ENCODE measurements at regions not wholly inside any gene's neighbourhood (a gene's known extent, or its start where the extent isn't known, plus 50 kb on each side); places are given as distances from the start of the nearest gene placed in this dataset.

- DNase-seq (ENCODE audit: low read depth in 1 of 2, low spot score in 1 of 2) = no peak
These were observed 420.5 kb upstream of the MKI67 start for GRCh38 chr10:128546651-128547165.

GRCh38 chr10:128549101-128549608 lies 422.9 kb upstream of the MKI67 start:
- no peak for DNase-seq (ENCODE audit: low read depth in 1 of 2, low spot score in 1 of 2)

GRCh38 chr10:128550045-128550444 lies 423.8 kb upstream of the MKI67 start:
- no peak for DNase-seq (ENCODE audit: low read depth in 1 of 2, low spot score in 1 of 2)

- DNase-seq (ENCODE audit: low read depth in 1 of 2, low spot score in 1 of 2) = no peak
These were observed 425.3 kb upstream of the MKI67 start for GRCh38 chr10:128551475-128551874.

GRCh38 chr10:128553755-128554154 lies 427.5 kb upstream of the MKI67 start:
- no peak for DNase-seq (ENCODE audit: low read depth in 1 of 2, low spot score in 1 of 2)

GRCh38 chr10:128556182-128557110 lies 430.2 kb upstream of the MKI67 start:
- DNase-seq (ENCODE audit: low read depth in 1 of 2, low spot score in 1 of 2) = no peak

- no peak for DNase-seq (ENCODE audit: low read depth in 1 of 2, low spot score in 1 of 2)
These were observed 431.0 kb upstream of the MKI67 start for GRCh38 chr10:128557149-128557710.

- no peak for DNase-seq (ENCODE audit: low read depth in 1 of 2, low spot score in 1 of 2)
These were observed 434.2 kb upstream of the MKI67 start for GRCh38 chr10:128560406-128560805.

- no peak for DNase-seq (ENCODE audit: low read depth in 1 of 2, low spot score in 1 of 2)
These were observed 434.8 kb upstream of the MKI67 start for GRCh38 chr10:128560993-128561392.

- no peak for DNase-seq (ENCODE audit: low read depth in 1 of 2, low spot score in 1 of 2)
These were observed 437.2 kb upstream of the MKI67 start for GRCh38 chr10:128563387-128563786.

GRCh38 chr10:128563904-128564303 lies 437.7 kb upstream of the MKI67 start:
- DNase-seq (ENCODE audit: low read depth in 1 of 2, low spot score in 1 of 2) = no peak

- no peak for DNase-seq (ENCODE audit: low read depth in 1 of 2, low spot score in 1 of 2)
These were observed 440.2 kb upstream of the MKI67 start for GRCh38 chr10:128566361-128566968.

GRCh38 chr10:128567551-128567950 lies 441.3 kb upstream of the MKI67 start:
- no peak for DNase-seq (ENCODE audit: low read depth in 1 of 2, low spot score in 1 of 2)

- no peak for DNase-seq (ENCODE audit: low read depth in 1 of 2, low spot score in 1 of 2)
These were observed 441.8 kb upstream of the MKI67 start for GRCh38 chr10:128568041-128568440.

GRCh38 chr10:128568491-128568890 lies 442.3 kb upstream of the MKI67 start:
- DNase-seq (ENCODE audit: low read depth in 1 of 2, low spot score in 1 of 2) = no peak

- no peak for DNase-seq (ENCODE audit: low read depth in 1 of 2, low spot score in 1 of 2)
These were observed 443.0 kb upstream of the MKI67 start for GRCh38 chr10:128568990-128569945.

- no peak for DNase-seq (ENCODE audit: low read depth in 1 of 2, low spot score in 1 of 2)
These were observed 444.2 kb upstream of the MKI67 start for GRCh38 chr10:128570319-128570995.

- DNase-seq (ENCODE audit: low read depth in 1 of 2, low spot score in 1 of 2) = no peak
These were observed 444.8 kb upstream of the MKI67 start for GRCh38 chr10:128571071-128571470.

- no peak for DNase-seq (ENCODE audit: low read depth in 1 of 2, low spot score in 1 of 2)
These were observed 445.5 kb upstream of the MKI67 start for GRCh38 chr10:128571745-128572144.

- DNase-seq (ENCODE audit: low read depth in 1 of 2, low spot score in 1 of 2) = no peak
These were observed 446.5 kb upstream of the MKI67 start for GRCh38 chr10:128572696-128573095.
